HepG2 (cell line): ENCODE measurements at regions not wholly inside any gene's neighbourhood (a gene's known extent, or its start where the extent isn't known, plus 50 kb on each side); places are given as distances from the start of the nearest gene placed in this dataset.

Source experiments
- ATAC-seq: fragments of 200-7000 bp; cut with Tn5 transposase; 3 replicates; pipeline ENCODE4 v1.9.1; 2020; ENCODE audit warnings: mild to moderate bottlenecking, moderate library complexity
- BruUV-seq: library from RNA; stranded (reverse); fragments of 400-500 nt; replicated peaks from 2 replicates; lab custom pipeline; 2021; lab: Mats Ljungman, UMichigan
- CTCF ChIA-PET: fragments of 300-600 bp; formaldehyde crosslinking; extraction: SDS; loops from one replicate; lab custom pipeline; 2021; ENCODE audit warnings: low total read pairs, inconsistent platforms, low intra/inter-chr PET ratio; lab: Yijun Ruan, JAX
- POLR2A ChIA-PET: fragments of 350-600 bp; sonication (Branson Sonifier 250); formaldehyde crosslinking; loops from one replicate; lab custom pipeline; 2020; ENCODE audit warnings: antibody characterized with exemption, inconsistent platforms; lab: Yijun Ruan, JAX
- DNase-seq: peaks from one replicate; pipeline ENCODE4 v3.0.0-alpha.2; 2015; ENCODE audit warnings: low spot score
- FAIRE-seq: peaks from 3 replicates; lab custom pipeline; 2011; peaks lifted over from hg19 to GRCh38; lab: Jason Lieb, UNC
- H2AFZ ChIP-seq: one replicate; pipeline ENCODE4 v1.6.1; 2011; ENCODE audit warnings: low read length, inconsistent platforms
- H3K27ac ChIP-seq: fragments of 300-600 bp; 3 replicates; pipeline ENCODE4 v1.8.0; 2011; ENCODE audit warnings: mixed run types, mild to moderate bottlenecking, mixed read lengths, low read length, inconsistent platforms; ENCODE audit not compliant: insufficient read depth; ENCODE audit errors: extremely low read length
- H3K27me3 ChIP-seq, 2 experiments: fragments of 200-600 bp in 1 of 2; 2 replicates in 1 of 2; 3 replicates in 1 of 2; pipeline versions ENCODE4 v1.6.0 to v1.8.0; 2011; ENCODE audit warnings: low read length in 2 of 2, mild to moderate bottlenecking in 2 of 2, moderate library complexity in 2 of 2, inconsistent platforms in 1 of 2; ENCODE audit not compliant: insufficient read depth in 2 of 2, control insufficient read depth in 1 of 2
- H3K36me3 ChIP-seq, 2 experiments: fragments of 200-600 bp in 1 of 2; replicated peaks in 1 of 2; 2 replicates in 1 of 2; 3 replicates in 1 of 2; pipeline versions ENCODE4 v1.5.1 to v1.8.0; 2011; ENCODE audit warnings: low read length in 2 of 2, inconsistent platforms in 1 of 2; ENCODE audit not compliant: insufficient read depth in 2 of 2, control insufficient read depth in 1 of 2
- H3K4me1 ChIP-seq: 2 replicates; pipeline ENCODE4 v1.5.1; 2012; ENCODE audit warnings: low read length, inconsistent platforms; ENCODE audit not compliant: insufficient read depth
- H3K4me2 ChIP-seq: 2 replicates; pipeline ENCODE4 v1.6.0; 2011; ENCODE audit warnings: low read depth, low read length, inconsistent platforms
- H3K4me3 ChIP-seq, 3 experiments: fragments of 200-600 bp in 1 of 3; sonication (generic), shearing (Covaris generic) in 1 of 3; replicated peaks in 1 of 3; 2 replicates each; pipeline ENCODE4 v1.5.1; 2011 to 2016; ENCODE audit warnings: low read length in 3 of 3, inconsistent platforms in 2 of 3, low read depth in 2 of 3, mild to moderate bottlenecking in 2 of 3, control low read depth in 1 of 3, mixed read lengths in 1 of 3; ENCODE audit not compliant: insufficient read depth in 1 of 3
- H3K79me2 ChIP-seq: one replicate; pipeline ENCODE4 v1.6.1; 2011; ENCODE audit warnings: low read length, inconsistent platforms; ENCODE audit not compliant: insufficient read depth
- H3K9ac ChIP-seq: 2 replicates; pipeline ENCODE4 v1.6.0; 2011; ENCODE audit warnings: mild to moderate bottlenecking, low read depth, low read length, inconsistent platforms; ENCODE audit not compliant: insufficient read depth
- H3K9me3 ChIP-seq: 2 replicates; pipeline ENCODE4 v1.5.1; 2012; ENCODE audit warnings: mild to moderate bottlenecking, low read length
- H4K20me1 ChIP-seq: 2 replicates; pipeline ENCODE4 v1.6.0; 2011; ENCODE audit warnings: inconsistent platforms, mild to moderate bottlenecking, low read length, moderate library complexity; ENCODE audit not compliant: insufficient read depth
- CAMTA2 ChIP-seq: sonication (generic); formaldehyde crosslinking; IDR thresholded peaks from 2 replicates; pipeline ENCODE4 v1.4.0; 2020; ENCODE audit warnings: mild to moderate bottlenecking, missing genetic modification reagents, borderline replicate concordance
- DBP ChIP-seq: sonication (generic); formaldehyde crosslinking; IDR thresholded peaks from 2 replicates; pipeline ENCODE4 v1.4.0; 2020; ENCODE audit warnings: missing genetic modification reagents; ENCODE audit errors: not compliant biosample characterization
- KDM3A ChIP-seq: IDR thresholded peaks from 2 replicates; pipeline ENCODE4 v1.6.1; 2018; ENCODE audit warnings: low read depth, missing compliant biosample characterization
- NKX3-1 ChIP-seq: sonication (generic); formaldehyde crosslinking; IDR thresholded peaks from 2 replicates; pipeline ENCODE4 v1.5.0; 2020; ENCODE audit warnings: missing genetic modification reagents
- PAX8 ChIP-seq: sonication (generic); formaldehyde crosslinking; IDR thresholded peaks from 2 replicates; pipeline ENCODE4 v1.8.0; 2022; ENCODE audit warnings: mild to moderate bottlenecking, missing genetic modification reagents, borderline replicate concordance
- POLR2AphosphoS5 ChIP-seq: IDR thresholded peaks from 2 replicates; pipeline ENCODE4 v1.6.1; 2012; ENCODE audit warnings: low read depth, low read length
- RCOR2 ChIP-seq: IDR thresholded peaks from 2 replicates; pipeline ENCODE4 v1.6.1; 2016; ENCODE audit warnings: missing biosample characterization, missing genetic modification reagents
- SCMH1 ChIP-seq: sonication (generic); formaldehyde crosslinking; IDR thresholded peaks from 2 replicates; pipeline ENCODE4 v1.9.0; 2021; ENCODE audit warnings: missing genetic modification reagents, mild to moderate bottlenecking, borderline replicate concordance
- SRF ChIP-seq: IDR thresholded peaks from 2 replicates; pipeline ENCODE4 v1.6.1; 2011; ENCODE audit warnings: mild to moderate bottlenecking, low read depth, low read length, moderate library complexity
- SRSF4 ChIP-seq: fragments of 200-400 bp; formaldehyde crosslinking; IDR thresholded peaks from one replicate; pipeline ENCODE4 v1.6.1; 2018; ENCODE audit warnings: mild to moderate bottlenecking, low read depth, low read length, moderate library complexity; ENCODE audit not compliant: poor library complexity, severe bottlenecking
- TBP ChIP-seq: sonication (generic); formaldehyde crosslinking; IDR thresholded peaks from 2 replicates; pipeline ENCODE4 v1.5.0; 2020; ENCODE audit warnings: missing genetic modification reagents
- ZEB1 ChIP-seq: IDR thresholded peaks from 2 replicates; pipeline ENCODE4 v1.6.1; 2012; ENCODE audit warnings: mild to moderate bottlenecking, low read depth, inconsistent platforms; ENCODE audit not compliant: insufficient replicate concordance
- ZNF326 ChIP-seq: sonication (generic); formaldehyde crosslinking; IDR thresholded peaks from 2 replicates; pipeline ENCODE4 v1.4.0; 2020; ENCODE audit warnings: missing genetic modification reagents, borderline replicate concordance
- ZNF501 ChIP-seq: sonication (generic); formaldehyde crosslinking; IDR thresholded peaks from 2 replicates; pipeline ENCODE4 v1.5.1; 2020; ENCODE audit warnings: mild to moderate bottlenecking, moderate library complexity, missing genetic modification reagents
- ZNF556 ChIP-seq: sonication (generic); formaldehyde crosslinking; IDR thresholded peaks from 2 replicates; pipeline ENCODE4 v1.4.0; 2020; ENCODE audit warnings: mild to moderate bottlenecking, missing genetic modification reagents, borderline replicate concordance
- ZXDC ChIP-seq: sonication (generic); formaldehyde crosslinking; IDR thresholded peaks from 2 replicates; pipeline ENCODE4 v1.5.0; 2020; ENCODE audit warnings: mild to moderate bottlenecking, missing genetic modification reagents
- WGBS: methylation state at CpG from one replicate; pipeline ENCODE4 v1.1.6; 2017; ENCODE audit warnings: low lambda C conversion rate; 5-methylcytosine and 5-hydroxymethylcytosine counted together
- in situ Hi-C: cut with HindIII; loops from 2 replicates; pipeline ENCODE4 v1.10.0; 2017; ENCODE audit warnings: low pct_unique_long_range_greater_than_20kb; ENCODE audit not compliant: extremely low pct_ligation_motif_present
- intact Hi-C: fragments of 100-400 bp; cut with micrococcal nuclease; formaldehyde crosslinking; loops from one replicate; pipeline ENCODE4 v1.10.0; 2022; ENCODE audit not compliant: unreplicated experiment

- H3K9ac ChIP-seq = no peak overlapping the region
- FAIRE-seq = no peak
- TF ChIP-seq KDM3A (CRISPR knock-in tag) = no peak
- TF ChIP-seq SCMH1 = no peak
- TF ChIP-seq SRSF4 = no peak
- TF ChIP-seq, all 625 proteins: peak for 0
- ChIA-PET POLR2A (no interaction called here), CTCF (no interaction called here)
- H3K4me1 ChIP-seq = no peaks in the 10 kb centered on the region
- no peak overlapping the region for H3K4me2 ChIP-seq
- WGBS = 3% methylated on average over 3 of the region's 3 CpGs
- DNase-seq = no peak
- no peak overlapping the region for H2AFZ ChIP-seq
- H3K9me3 ChIP-seq = no peaks in the 10 kb centered on the region
- no peaks in the 10 kb centered on the region for H3K79me2 ChIP-seq
- peaks cover 0 to 8% of the 10 kb centered on the region in 2 experiments; a peak in 2 of 5 replicates for H3K27me3 ChIP-seq
- ATAC-seq = no peak
- H3K4me3 ChIP-seq = no peak overlapping the region
- H3K27ac ChIP-seq = no peak overlapping the region
- in situ Hi-C loops = no loop called here
- no peaks in the 10 kb centered on the region for H3K36me3 ChIP-seq
- no peaks in the 10 kb centered on the region for H4K20me1 ChIP-seq
- intact Hi-C loops = no loop called here
- no TSS peak for BruUV-seq
Measured at GRCh38 chr10:3559527-3559926, 225.5 kb downstream of the KLF6 start.

GRCh38 chr10:3559011-3559410 lies 226.0 kb downstream of the KLF6 start:
- no peak overlapping the region for H3K4me2 ChIP-seq
- DNase-seq (no peak), ATAC-seq (no peak)
- in situ Hi-C loops = no loop called here
- no peaks in the 10 kb centered on the region for H4K20me1 ChIP-seq
- no peaks in the 10 kb centered on the region for H3K4me1 ChIP-seq
- H3K27ac ChIP-seq = no peak overlapping the region
- intact Hi-C loops = no loop called here
- H2AFZ ChIP-seq = no peak overlapping the region
- TF ChIP-seq PAX8 (CRISPR knock-in tag) = no peak
- TF ChIP-seq ZXDC = no peak
- no peak for TF ChIP-seq NKX3-1 (CRISPR knock-in tag)
- no peak for TF ChIP-seq TBP
- TF ChIP-seq ZNF501 (CRISPR knock-in tag) = no peak
- TF ChIP-seq CAMTA2 (CRISPR knock-in tag) = no peak
- no peak for TF ChIP-seq KDM3A (CRISPR knock-in tag)
- TF ChIP-seq ZNF326 (CRISPR knock-in tag) = no peak
- TF ChIP-seq POLR2AphosphoS5 = no peak
- no peak for TF ChIP-seq RCOR2 (CRISPR knock-in tag)
- no peak for TF ChIP-seq ZEB1
- no peak for TF ChIP-seq DBP
- no peak for TF ChIP-seq SRF
- no peak for TF ChIP-seq ZNF556 (CRISPR knock-in tag)
- TF ChIP-seq, all 625 proteins: peak for 0
- Histone ChIP-seq H3K9me3 (no peaks in the 10 kb centered on the region), H3K36me3 (no peaks in the 10 kb centered on the region), H3K9ac (no peak overlapping the region), H3K27me3 (peaks cover 0 to 8% of the 10 kb centered on the region in 2 experiments; a peak in 2 of 5 replicates), H3K79me2 (no peaks in the 10 kb centered on the region), H3K4me3 (no peak overlapping the region)
- 5% methylated on average over 2 of the region's 2 CpGs for WGBS
- no peak for FAIRE-seq
- ChIA-PET POLR2A (no interaction called here), CTCF (no interaction called here)
- no TSS peak for BruUV-seq
